RKO (cell line): ENCODE measurements at regions not wholly inside any gene's neighbourhood (a gene's known extent, or its start where the extent isn't known, plus 50 kb on each side); places are given as distances from the start of the nearest gene placed in this dataset.
A peak's percentile ranks its signal among the peaks of the same experiment; 100 is the strongest.
"Not testable (repeated sequence)": the region's sequence is repeated elsewhere in the genome, so short reads cannot be mapped to it uniquely, and the experiment has no call there.

Experiments
- DNase-seq: peaks from one replicate; pipeline ENCODE4 v3.0.0-alpha.2; 2016; ENCODE audit warnings: low spot score

- no peak for DNase-seq
Measured at GRCh38 chr3:69647511-69648110, 91.7 kb upstream of the MITF start.

- DNase-seq, result no peak
Measured at GRCh38 chr3:69647081-69647480, 92.2 kb upstream of the MITF start.

- no peak for DNase-seq
Measured at GRCh38 chr3:69646287-69647067, 92.8 kb upstream of the MITF start.

DNA sequence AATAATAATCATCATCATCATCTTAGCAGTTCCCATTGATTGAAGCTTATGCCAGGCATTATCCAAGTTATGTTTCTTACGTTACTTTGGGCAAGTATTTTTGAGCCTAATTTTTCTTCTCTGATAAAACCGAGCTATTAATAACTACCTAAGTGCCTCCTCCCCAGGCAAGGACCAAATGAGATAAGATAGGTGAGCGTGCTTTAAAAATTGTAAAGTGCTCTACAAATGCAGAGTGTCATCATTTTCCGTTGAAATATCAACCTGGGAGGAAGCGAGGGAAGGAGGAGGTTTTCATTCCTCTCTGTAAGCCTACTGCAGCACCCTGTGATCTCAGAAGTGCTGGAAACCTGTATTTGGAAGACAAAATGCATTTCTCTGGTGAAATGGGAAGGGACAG is 96.7 kb upstream of the MITF start:
- no peak for DNase-seq

DNA sequence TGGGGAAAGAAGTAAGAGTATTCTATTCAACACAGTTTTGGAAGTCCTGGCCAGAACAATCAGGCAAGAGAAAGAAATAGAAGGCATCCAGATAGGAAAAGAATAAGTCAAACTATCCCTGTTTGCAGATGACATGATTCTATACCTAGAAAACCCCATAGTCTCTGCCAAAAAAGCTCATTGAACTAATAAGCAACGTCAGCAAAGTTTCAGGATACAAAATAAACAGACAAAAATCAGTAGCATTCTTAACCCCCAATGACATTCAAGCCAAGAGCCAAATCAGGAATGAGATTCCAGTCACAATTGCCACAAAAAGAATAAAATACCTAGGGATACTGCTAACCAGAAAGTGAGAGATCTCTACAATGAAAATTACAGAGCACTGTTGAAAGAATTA is 99.4 kb upstream of the MITF start:
- no peak for DNase-seq

DNA sequence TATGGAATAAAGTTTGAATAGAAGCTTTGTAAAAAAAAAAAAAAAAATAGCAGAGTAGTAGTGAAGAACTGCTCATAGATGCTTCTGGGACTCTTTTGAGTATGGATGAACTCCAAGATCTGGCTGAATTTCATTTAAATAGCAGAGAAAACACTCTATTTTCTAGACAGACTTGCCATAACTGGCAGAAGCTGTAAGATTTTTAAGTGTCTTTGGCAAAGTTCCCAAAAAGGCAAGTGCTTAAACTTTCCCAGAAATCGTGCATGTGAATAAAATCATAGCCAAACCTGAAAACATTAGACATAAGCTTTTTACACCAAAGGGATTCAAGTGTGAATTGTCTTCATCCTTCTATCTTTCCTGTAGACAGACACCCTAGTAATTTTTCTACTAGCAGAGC is 110.3 kb upstream of the MITF start:
- DNase-seq, result no peak

DNA sequence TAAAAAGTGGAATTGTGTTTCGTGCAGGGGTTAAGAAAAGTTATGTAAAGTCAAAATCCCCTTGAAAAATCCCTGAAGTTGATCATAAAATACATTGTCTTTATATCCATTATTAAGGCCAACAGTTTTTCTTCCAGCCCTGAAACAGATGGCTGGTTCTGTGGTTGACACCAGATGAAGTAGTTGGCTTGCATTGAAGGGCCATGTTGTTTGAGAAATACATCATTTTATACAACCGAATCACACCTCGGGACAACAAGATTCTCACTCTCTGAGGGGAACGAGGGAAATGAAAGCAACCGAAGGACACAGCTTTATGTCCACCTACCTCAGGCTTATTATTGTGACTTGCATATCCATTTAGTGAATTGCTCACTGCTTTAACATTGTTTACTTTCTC is 126.0 kb upstream of the MITF start:
- no peak for DNase-seq

DNA sequence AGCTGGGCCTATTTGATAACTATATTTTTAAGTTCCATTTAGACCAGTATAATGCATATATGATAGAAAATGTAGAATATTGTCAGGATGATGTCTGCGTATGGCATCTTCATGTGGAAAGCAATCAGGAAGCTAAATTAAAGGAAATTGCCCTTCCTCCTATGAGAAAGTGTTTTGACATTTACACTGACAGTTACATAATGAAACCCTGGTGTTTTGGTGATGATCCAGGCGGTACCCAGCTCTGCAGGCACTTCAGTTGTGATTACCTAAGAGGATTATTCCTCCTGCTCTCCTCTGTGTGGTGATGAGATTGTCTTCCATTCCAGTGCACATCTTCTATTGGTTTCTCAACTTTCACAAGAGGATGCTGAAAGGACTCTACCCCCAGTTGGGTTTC is 126.5 kb upstream of the MITF start:
- DNase-seq, result no peak

DNA sequence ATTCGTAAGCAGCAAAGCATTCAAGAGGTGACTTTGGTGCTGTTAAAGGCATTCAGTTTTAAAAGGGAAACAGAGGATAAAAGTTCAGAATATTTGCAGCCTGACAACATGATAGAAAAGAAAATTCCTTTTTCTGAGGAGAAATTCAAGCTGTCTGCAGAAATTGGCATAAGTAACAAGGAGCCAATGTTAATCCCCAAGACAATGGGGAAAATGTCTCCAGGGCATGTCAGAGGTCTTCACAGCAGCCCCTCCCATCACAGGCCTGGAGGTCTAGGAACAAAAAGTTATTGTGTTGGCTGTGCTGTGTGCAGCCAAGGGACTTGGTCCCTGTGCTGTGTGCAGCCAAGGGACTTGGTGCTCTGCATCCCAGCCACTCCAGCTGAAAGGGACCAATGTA is 129.7 kb upstream of the MITF start:
- not testable (repeated sequence) for DNase-seq

GRCh38 chr3:69607466-69608305 is 131.6 kb upstream of the MITF start:
- DNase-seq, result no peak

- DNase-seq, result no peak
Measured at GRCh38 chr3:69605867-69606266, 133.4 kb upstream of the MITF start.

GRCh38 chr3:69604735-69605450 is 134.4 kb upstream of the MITF start:
- DNase-seq, result no peak

GRCh38 chr3:69602112-69602511 is 137.2 kb upstream of the MITF start:
- no peak for DNase-seq

DNA sequence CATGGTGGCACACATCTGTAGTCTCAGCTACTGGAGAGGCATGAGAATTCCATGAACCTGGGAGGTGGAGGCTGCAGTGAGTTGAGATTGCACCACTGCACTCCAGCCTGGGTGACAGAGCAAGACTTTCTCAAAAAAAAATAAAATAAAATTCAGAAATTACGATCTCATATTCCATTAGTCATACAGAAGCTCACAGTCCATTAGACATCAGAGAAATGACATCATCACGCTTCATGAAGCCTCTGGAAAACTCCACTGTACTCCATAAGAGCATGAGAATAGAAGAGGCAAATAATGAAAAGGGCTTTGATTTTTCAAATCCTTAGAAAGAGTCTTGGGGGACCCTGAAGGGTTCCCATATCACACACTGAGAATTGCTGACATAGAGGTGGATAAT is 145.0 kb upstream of the MITF start:
- peak; percentile 18 for DNase-seq

DNA sequence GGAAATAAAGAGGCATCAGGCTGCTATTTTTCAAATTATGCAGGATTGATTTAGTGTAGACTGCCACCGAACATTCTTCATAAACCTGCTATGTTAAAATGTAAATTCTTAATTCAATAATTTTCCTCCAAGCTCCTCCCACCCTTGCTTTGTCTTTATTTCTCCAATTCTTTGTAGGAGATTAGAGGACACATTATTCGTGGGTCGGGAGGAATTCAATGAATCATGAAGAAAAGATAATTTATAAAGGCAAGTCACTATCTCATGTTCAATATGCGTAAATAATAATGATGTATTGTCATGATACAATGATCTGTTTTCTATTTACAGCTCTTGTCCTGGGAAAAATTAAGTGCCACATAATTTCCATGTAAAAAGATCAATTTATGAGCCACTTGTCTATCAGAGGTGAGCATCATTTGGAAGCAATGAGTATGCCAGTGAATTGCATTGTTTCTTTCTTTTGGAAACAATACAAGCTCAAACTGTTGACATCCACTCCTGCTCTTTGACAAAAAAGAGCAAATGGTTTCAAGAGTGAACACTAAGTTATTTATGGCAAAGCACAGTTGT is 148.0 kb upstream of the MITF start:
- DNase-seq, result no peak

DNA sequence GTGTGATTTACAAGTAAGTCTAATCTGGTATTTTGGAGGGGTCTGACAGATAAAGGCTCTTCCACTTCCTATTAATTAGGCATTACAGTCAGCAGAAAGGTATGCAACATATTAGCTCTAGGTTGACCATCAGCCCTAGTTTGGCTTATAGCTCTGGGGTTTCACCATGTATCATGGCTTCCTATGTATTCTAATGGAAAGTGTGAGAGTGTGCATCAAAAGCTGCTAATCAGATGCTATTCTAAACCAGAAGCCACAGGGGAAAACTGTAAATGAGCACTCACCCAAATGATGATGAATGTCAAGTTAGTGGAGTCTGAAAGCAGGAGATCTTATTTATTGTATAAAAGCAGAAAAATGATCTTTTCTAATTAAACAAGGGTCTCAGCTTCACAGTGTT is 149.2 kb upstream of the MITF start:
- no peak for DNase-seq

DNA sequence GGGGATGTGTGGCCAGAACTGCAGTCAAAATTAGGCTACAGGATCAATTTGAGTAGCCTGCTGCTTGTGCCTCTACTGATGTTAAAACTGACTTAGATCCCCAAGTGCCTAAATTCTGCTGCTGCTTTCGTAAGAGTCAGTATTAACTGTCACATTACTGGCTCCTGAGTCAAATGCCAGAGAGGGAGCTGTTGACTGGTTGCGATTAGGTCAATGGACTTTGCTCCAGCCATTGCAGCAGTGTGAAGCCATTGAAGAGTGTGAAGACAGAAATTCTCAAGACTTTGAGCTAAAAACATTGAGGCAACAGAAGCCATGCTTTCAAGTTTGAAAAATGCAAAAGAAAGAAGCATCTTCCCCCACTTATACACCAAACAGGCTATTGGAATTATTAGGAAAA is 151.1 kb upstream of the MITF start:
- DNase-seq, result no peak

GRCh38 chr3:69585472-69585871 is 153.8 kb upstream of the MITF start:
- DNase-seq, result no peak

DNA sequence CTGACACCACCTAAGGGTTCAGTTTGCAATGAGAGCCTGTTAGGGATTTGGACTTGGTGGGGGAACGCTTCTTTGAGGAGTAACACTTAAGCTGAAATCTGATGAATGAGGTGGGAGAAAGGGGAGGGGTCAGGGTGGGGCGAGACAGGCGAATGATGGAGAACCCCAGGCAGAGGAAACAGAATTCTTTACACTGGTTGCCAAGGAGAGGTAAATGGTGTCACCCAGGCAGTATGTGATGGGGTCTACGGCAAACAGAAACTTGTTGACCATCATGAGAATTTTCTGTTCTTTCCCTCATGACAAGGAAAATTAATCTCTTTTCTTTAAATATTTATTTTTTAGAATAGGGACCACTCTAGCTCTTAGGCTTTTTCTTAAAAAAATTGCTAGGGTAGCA is 157.2 kb upstream of the MITF start:
- no peak for DNase-seq

DNA sequence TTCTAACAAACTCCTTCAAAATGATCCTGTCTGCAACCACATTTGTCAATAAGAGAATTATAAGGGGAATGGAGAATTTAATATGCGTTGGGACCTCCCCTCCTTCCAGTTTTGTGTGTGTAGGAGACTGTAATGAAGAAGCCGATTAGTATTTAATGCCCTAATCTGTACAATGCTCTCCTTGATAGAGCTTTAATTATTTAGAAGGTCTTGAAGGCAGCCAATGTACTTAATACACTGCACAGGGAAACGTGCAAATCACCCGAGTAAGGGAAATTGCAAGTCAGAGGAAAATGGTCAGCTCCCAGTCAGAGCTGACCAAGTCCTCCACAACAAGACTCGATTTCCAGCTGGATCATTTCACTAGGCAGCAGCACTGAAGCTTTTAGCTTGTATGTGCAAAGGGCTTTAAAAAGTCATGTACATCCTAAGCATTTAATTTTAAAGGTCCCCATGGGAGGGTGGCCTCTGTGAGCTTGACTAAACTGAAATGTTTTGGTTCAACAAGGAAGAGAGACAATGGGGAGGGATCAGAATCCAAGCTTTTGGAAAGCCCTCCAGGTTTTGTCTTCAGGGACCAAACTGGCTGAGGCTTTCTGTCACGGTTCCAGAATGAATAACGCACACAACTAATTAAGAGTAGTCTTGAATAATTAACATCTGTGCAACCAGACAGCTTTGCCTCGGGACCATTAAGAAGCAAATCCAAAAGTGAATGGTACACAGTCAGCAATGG is 159.8 kb upstream of the MITF start:
- no peak for DNase-seq

GRCh38 chr3:69569520-69569919 is 169.7 kb upstream of the MITF start:
- no peak for DNase-seq
